CD4-positive, alpha-beta T cell (primary cell): ENCODE measurements at regions not wholly inside any gene's neighbourhood (a gene's known extent, or its start where the extent isn't known, plus 50 kb on each side); places are given as distances from the start of the nearest gene placed in this dataset.
"Not testable (repeated sequence)": the region's sequence is repeated elsewhere in the genome, so short reads cannot be mapped to it uniquely, and the experiment has no call there.

Source experiments
- ATAC-seq: fragments of 200-7000 bp; cut with Tn5 transposase; one replicate; pipeline ENCODE4 v1.10.0; 2022; ENCODE audit warnings: mild to moderate bottlenecking; ENCODE audit not compliant: poor library complexity
- CTCF ChIA-PET: fragments of 350-600 bp; sonication (Branson Sonifier 250); formaldehyde crosslinking; loops from one replicate; lab custom pipeline; 2021; ENCODE audit warnings: antibody characterized with exemption, inconsistent platforms; lab: Charles Lee
- POLR2A ChIA-PET: fragments of 350-600 bp; sonication (Branson Sonifier 250); formaldehyde crosslinking; loops from one replicate; lab custom pipeline; 2021; ENCODE audit warnings: antibody characterized with exemption, inconsistent platforms; lab: Charles Lee
- DNase-seq, 14 experiments: peaks; one replicate each; pipeline ENCODE4 v3.0.0-alpha.2; 2013 to 2020; ENCODE audit warnings: mixed read lengths in 2 of 14
- H3K27ac ChIP-seq, 2 donors: one replicate each; pipeline versions ENCODE4 v1.5.1 to v1.7.0; 2013; ENCODE audit warnings: low read length in 2 of 2, low read depth in 1 of 2, mild to moderate bottlenecking in 1 of 2
- H3K27me3 ChIP-seq, 2 experiments: 1 replicate in 1 of 2; 2 replicates in 1 of 2; pipeline versions ENCODE4 v1.6.1 to v1.7.0; 2013; ENCODE audit warnings: low read length in 2 of 2, control low read depth in 1 of 2, mild to moderate bottlenecking in 1 of 2, moderate library complexity in 1 of 2; ENCODE audit not compliant: insufficient read depth in 2 of 2, control insufficient read depth in 1 of 2
- H3K36me3 ChIP-seq: one replicate; pipeline ENCODE4 v1.6.1; 2013; ENCODE audit warnings: low read length, control low read depth; ENCODE audit not compliant: insufficient read depth
- H3K4me1 ChIP-seq: one replicate; pipeline ENCODE4 v1.6.1; 2013; ENCODE audit warnings: low read length, control low read depth; ENCODE audit not compliant: insufficient read depth
- H3K4me3 ChIP-seq: one replicate; pipeline ENCODE4 v1.5.1; 2013; ENCODE audit warnings: mild to moderate bottlenecking, low read length, moderate library complexity
- H3K9me3 ChIP-seq, 2 experiments: 1 replicate in 1 of 2; 2 replicates in 1 of 2; pipeline versions ENCODE4 v1.6.1 to v1.7.0; 2013; ENCODE audit warnings: low read length in 2 of 2, mild to moderate bottlenecking in 2 of 2, control low read depth in 1 of 2, moderate library complexity in 1 of 2; ENCODE audit not compliant: control insufficient read depth in 1 of 2, insufficient read depth in 1 of 2
- H3K27ac Mint-ChIP-seq: one replicate; pipeline ENCODE4 v1.8.0; 2020; ENCODE audit warnings: mixed read lengths
- H3K27me3 Mint-ChIP-seq: one replicate; pipeline ENCODE4 v1.8.0; 2021; ENCODE audit warnings: mixed read lengths
- H3K36me3 Mint-ChIP-seq: one replicate; pipeline ENCODE4 v1.8.0; 2021; ENCODE audit warnings: low read depth, mixed read lengths
- H3K4me1 Mint-ChIP-seq: one replicate; pipeline ENCODE4 v1.8.0; 2021; ENCODE audit warnings: low read depth, mixed read lengths
- H3K4me3 Mint-ChIP-seq: one replicate; pipeline ENCODE4 v1.8.0; 2020; ENCODE audit warnings: mild to moderate bottlenecking, mixed read lengths
- H3K9me3 Mint-ChIP-seq: one replicate; pipeline ENCODE4 v1.8.0; 2020; ENCODE audit warnings: mixed read lengths
- intact Hi-C, 2 experiments: fragments of 100-400 bp; cut with DNase I in 1 of 2; cut with micrococcal nuclease in 1 of 2; formaldehyde crosslinking; loops; one replicate each; pipeline versions ENCODE4 v1.15.1 to v1.9.0; 2023 to 2025; cut with DNase I, micrococcal nuclease

DNA sequence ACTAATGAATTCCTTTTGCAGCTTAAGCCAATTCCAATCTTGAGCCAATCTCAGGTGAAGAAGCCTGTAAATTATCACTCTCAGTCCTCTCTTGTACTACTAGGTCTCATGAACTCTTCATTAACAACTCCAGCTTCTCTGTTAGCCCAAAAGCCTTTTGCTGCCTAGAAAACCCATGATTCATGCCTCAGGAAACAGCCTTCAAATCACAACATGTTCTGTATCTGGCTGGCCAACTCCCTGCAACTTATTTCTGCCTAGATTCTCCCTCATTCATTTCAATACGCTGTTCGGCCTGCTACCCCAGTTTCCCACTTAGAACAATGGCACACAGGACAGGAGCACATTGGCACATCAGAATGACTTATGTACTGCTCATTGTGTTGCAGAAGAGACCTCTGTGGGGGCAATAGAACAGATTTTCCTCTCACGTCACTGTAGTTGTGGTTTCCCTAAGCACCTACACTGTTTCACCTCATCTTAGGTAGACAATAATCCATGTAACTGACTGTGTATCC lies 395.4 kb downstream of the OR4F29 start:
- not testable (repeated sequence) for H3K27ac Mint-ChIP-seq

GRCh38 chr1:53182-53581 lies 398.3 kb downstream of the OR4F29 start:
- H3K4me3 ChIP-seq, DNase-seq, H3K27me3 Mint-ChIP-seq, intact Hi-C loops, H3K27ac Mint-ChIP-seq, H3K4me1 ChIP-seq, H3K27ac ChIP-seq, H3K9me3 ChIP-seq, H3K36me3 Mint-ChIP-seq, POLR2A ChIA-PET, H3K4me3 Mint-ChIP-seq, H3K36me3 ChIP-seq, CTCF ChIA-PET, H3K4me1 Mint-ChIP-seq, ATAC-seq, H3K9me3 Mint-ChIP-seq, H3K27me3 ChIP-seq: not testable (repeated sequence)

More for the DNA sequence above, 395.4 kb downstream of the OR4F29 start:
- H3K4me3 ChIP-seq, H3K36me3 ChIP-seq, CTCF ChIA-PET, H3K27me3 Mint-ChIP-seq, H3K36me3 Mint-ChIP-seq, POLR2A ChIA-PET, H3K27me3 ChIP-seq, H3K9me3 ChIP-seq, intact Hi-C loops, H3K27ac ChIP-seq, H3K4me1 Mint-ChIP-seq, H3K4me3 Mint-ChIP-seq, ATAC-seq, DNase-seq, H3K4me1 ChIP-seq, H3K9me3 Mint-ChIP-seq: not testable (repeated sequence)

DNA sequence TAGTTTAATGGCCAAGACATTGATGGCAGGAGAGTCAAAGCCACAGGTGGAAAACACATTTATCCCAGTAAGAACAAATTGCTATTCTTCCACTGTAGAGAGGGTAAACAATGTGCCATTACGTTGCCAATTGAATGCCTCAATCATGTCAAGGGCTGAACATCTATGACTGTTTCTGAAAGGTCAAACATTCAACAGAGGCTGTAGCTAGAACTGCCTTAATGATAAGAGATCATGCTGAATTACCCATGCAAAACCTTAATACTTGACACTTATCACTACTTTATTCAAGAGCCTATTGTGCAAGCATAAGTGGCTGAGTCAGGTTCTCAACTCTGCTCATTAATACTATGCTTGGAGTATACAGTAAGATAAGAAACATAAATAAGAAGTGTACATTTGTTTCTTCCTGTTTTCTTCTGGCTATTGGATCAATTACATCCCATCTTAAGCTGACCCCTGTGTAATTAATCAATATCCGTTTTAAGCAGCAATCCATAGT lies 409.5 kb downstream of the OR4F29 start:
- POLR2A ChIA-PET, H3K4me1 ChIP-seq, H3K4me1 Mint-ChIP-seq, H3K4me3 ChIP-seq, H3K27me3 Mint-ChIP-seq, H3K4me3 Mint-ChIP-seq, H3K27ac ChIP-seq, H3K27me3 ChIP-seq, intact Hi-C loops, ATAC-seq, H3K36me3 Mint-ChIP-seq, DNase-seq, H3K9me3 Mint-ChIP-seq, H3K27ac Mint-ChIP-seq, CTCF ChIA-PET, H3K36me3 ChIP-seq, H3K9me3 ChIP-seq: not testable (repeated sequence)

GRCh38 chr1:41197-41596 lies 410.3 kb downstream of the OR4F29 start:
- ATAC-seq, H3K36me3 Mint-ChIP-seq, POLR2A ChIA-PET, H3K4me1 Mint-ChIP-seq, H3K27ac ChIP-seq, H3K27ac Mint-ChIP-seq, CTCF ChIA-PET, H3K27me3 ChIP-seq, H3K4me1 ChIP-seq, DNase-seq, H3K36me3 ChIP-seq, H3K4me3 Mint-ChIP-seq, intact Hi-C loops, H3K9me3 Mint-ChIP-seq, H3K9me3 ChIP-seq, H3K27me3 Mint-ChIP-seq, H3K4me3 ChIP-seq: not testable (repeated sequence)

GRCh38 chr1:29183-29582 lies 422.3 kb downstream of the OR4F29 start:
- intact Hi-C loops, H3K27ac Mint-ChIP-seq, H3K36me3 Mint-ChIP-seq, H3K9me3 ChIP-seq, H3K4me3 ChIP-seq, ATAC-seq, H3K4me1 ChIP-seq, H3K9me3 Mint-ChIP-seq, H3K4me1 Mint-ChIP-seq, H3K27me3 Mint-ChIP-seq, H3K4me3 Mint-ChIP-seq, CTCF ChIA-PET, POLR2A ChIA-PET, H3K36me3 ChIP-seq, H3K27me3 ChIP-seq, H3K27ac ChIP-seq: not testable (repeated sequence)
- peak in 1 of 14 experiments; percentile 6 for DNase-seq

DNA sequence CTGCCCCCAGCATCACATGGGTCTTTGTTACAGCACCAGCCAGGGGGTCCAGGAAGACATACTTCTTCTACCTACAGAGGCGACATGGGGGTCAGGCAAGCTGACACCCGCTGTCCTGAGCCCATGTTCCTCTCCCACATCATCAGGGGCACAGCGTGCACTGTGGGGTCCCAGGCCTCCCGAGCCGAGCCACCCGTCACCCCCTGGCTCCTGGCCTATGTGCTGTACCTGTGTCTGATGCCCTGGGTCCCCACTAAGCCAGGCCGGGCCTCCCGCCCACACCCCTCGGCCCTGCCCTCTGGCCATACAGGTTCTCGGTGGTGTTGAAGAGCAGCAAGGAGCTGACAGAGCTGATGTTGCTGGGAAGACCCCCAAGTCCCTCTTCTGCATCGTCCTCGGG lies 434.2 kb downstream of the OR4F29 start:
- H3K4me3 Mint-ChIP-seq, H3K4me1 Mint-ChIP-seq, H3K9me3 ChIP-seq, H3K27me3 Mint-ChIP-seq, POLR2A ChIA-PET, H3K27ac Mint-ChIP-seq, intact Hi-C loops, H3K4me1 ChIP-seq, H3K27ac ChIP-seq, H3K4me3 ChIP-seq, H3K27me3 ChIP-seq, ATAC-seq, H3K9me3 Mint-ChIP-seq, H3K36me3 Mint-ChIP-seq, H3K36me3 ChIP-seq, CTCF ChIA-PET: not testable (repeated sequence)
- DNase-seq, result peak in 6 of 14 experiments; percentile 0 to 32 (median 1)

- not testable (repeated sequence) for H3K27ac ChIP-seq
Measured at GRCh38 chr1:16025-16424, 435.5 kb downstream of the OR4F29 start.

More at GRCh38 chr1:16025-16424, 435.5 kb downstream of the OR4F29 start:
- H3K36me3 Mint-ChIP-seq, intact Hi-C loops, H3K27me3 ChIP-seq, H3K36me3 ChIP-seq, CTCF ChIA-PET, ATAC-seq, H3K4me1 Mint-ChIP-seq, H3K27me3 Mint-ChIP-seq, POLR2A ChIA-PET, H3K4me3 Mint-ChIP-seq, H3K4me1 ChIP-seq, H3K27ac Mint-ChIP-seq, H3K4me3 ChIP-seq, H3K9me3 Mint-ChIP-seq, H3K9me3 ChIP-seq: not testable (repeated sequence)
- peak in 5 of 14 experiments; percentile 0 to 34 (median 0) for DNase-seq
